ENCODE measurements at regions not wholly inside any gene's neighbourhood (a gene's known extent, or its start where the extent isn't known, plus 50 kb on each side); places are given as distances from the start of the nearest gene placed in this dataset.

DNA sequence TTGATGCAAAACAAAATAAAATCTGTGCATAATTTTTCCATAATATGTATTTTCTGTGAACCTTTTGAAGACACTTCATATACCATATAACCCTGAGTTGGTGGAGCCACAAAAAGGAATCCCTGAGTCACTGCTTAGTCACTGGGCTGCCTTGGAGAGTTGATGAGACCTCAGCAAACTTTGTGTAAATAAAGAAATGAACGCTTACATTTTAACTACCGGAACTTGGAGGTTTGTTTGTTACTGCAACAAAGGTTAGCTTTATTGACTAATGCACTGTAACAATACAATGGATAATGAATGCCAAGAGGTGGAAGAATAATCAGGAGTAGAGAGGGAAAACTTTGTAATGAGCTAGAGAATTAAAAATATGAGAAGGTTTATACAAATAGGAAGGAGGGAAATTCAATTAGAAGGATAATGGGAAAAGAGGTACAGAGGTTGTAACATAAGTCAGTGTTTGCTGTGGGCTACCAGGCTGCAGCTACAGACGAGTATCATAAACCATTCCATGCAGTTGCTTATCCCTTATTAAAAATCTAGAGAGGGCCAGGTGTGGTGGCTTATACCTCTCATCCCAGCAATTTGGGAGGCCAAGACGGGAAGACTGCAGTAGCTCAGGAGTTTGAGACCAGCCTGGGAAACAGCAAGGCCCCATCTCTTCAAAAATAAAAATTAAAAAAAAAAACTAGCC, 1042.1 kb downstream of the TYW1 start:
- H3K18ac ChIP-seq (ENCODE audit: low read depth, low read length), result no peak overlapping the region
- H3K79me1 ChIP-seq (ENCODE audit: low read depth in 1 of 2, low read length in 2 of 2), result no peaks in the 10 kb centered on the region
- dilution Hi-C loops (cut with HindIII; ENCODE audit: low sequenced_read_pairs, unreplicated experiment), result no loop called here
- H3K4ac ChIP-seq (ENCODE audit: low read depth, low read length), result no peak overlapping the region
- no peak overlapping the region for H3K4me2 ChIP-seq (ENCODE audit: low read depth, low read length)
- BruUV-seq (replicated peaks), result no TSS peak
- H2AK9ac ChIP-seq (replicated peaks; ENCODE audit: low read depth, low read length, poor library complexity), result no peak overlapping the region
- no CpG with 5 or more reads among the region's 4 CpGs for WGBS, 2 experiments (ENCODE audit: extremely low coverage in 2 of 2, insufficient read length in 1 of 2)
- H2BK5ac ChIP-seq (ENCODE audit: low read depth, low read length, poor library complexity, severe bottlenecking), result no peak overlapping the region
- no peak overlapping the region for H2AK5ac ChIP-seq (ENCODE audit: low read depth, low read length)
- H3K4me1 ChIP-seq (ENCODE audit: control insufficient read depth, insufficient read depth, low read length), result no peaks in the 10 kb centered on the region
- H3K4me3 ChIP-seq (ENCODE audit: insufficient read depth, low read depth, low read length), result no peak overlapping the region
- no peak overlapping the region for H2AFZ ChIP-seq (replicated peaks; ENCODE audit: low read length, poor library complexity)
- no peak overlapping the region for H3K9ac ChIP-seq (ENCODE audit: low read depth, low read length)
- peaks cover 14% of the 10 kb centered on the region for H3K9me3 ChIP-seq (ENCODE audit: control insufficient read depth, insufficient read depth, low read length)
- no peak overlapping the region for H3K14ac ChIP-seq (replicated peaks; ENCODE audit: low read depth, low read length)
- DNase-seq, result no peak
- no peak overlapping the region for H3K23ac ChIP-seq (ENCODE audit: low read depth, low read length)
- no peaks in the 10 kb centered on the region for H3K27me3 ChIP-seq (ENCODE audit: control insufficient read depth, insufficient read depth, low read length)
- H2BK120ac ChIP-seq (ENCODE audit: low read depth, low read length), result no peak overlapping the region
- ChIA-PET CTCF (no interaction called here), POLR2A (ENCODE audit: unreplicated experiment) (no interaction called here)
- H3K9me1 ChIP-seq (ENCODE audit: insufficient read depth, low read length), result no peaks in the 10 kb centered on the region
- ATAC-seq (ENCODE audit: low read depth), result no peak
- in situ Hi-C loops (cut with MboI; ENCODE audit: low sequenced_read_pairs), result no loop called here
- H2BK20ac ChIP-seq (ENCODE audit: low read depth, low read length), result no peak overlapping the region
- H2BK15ac ChIP-seq (ENCODE audit: low read depth, low read length), result no peak overlapping the region
- H4K8ac ChIP-seq (ENCODE audit: low read depth in 2 of 2, low read length in 2 of 2), result no peak overlapping the region
- no peak for TF ChIP-seq FOS (IDR thresholded peaks at IDR 0.05; ENCODE audit: low read depth, low read length)
- H4K20me1 ChIP-seq (ENCODE audit: insufficient read depth, low read length), result no peaks in the 10 kb centered on the region
- H4K91ac ChIP-seq (ENCODE audit: insufficient read depth, low read depth, low read length), result no peak overlapping the region
- no peak overlapping the region for H3K27ac ChIP-seq (ENCODE audit: insufficient read depth, low read length)
- intact Hi-C loops (cut with micrococcal nuclease), result no loop called here
- H3K36me3 ChIP-seq (ENCODE audit: control insufficient read depth, insufficient read depth, low read length), result no peaks in the 10 kb centered on the region
- no peak overlapping the region for H4K5ac ChIP-seq (ENCODE audit: low read depth, low read length)
- H3K56ac ChIP-seq (ENCODE audit: extremely low read depth, insufficient read depth, low read length), result no peak overlapping the region

Data from IMR-90 (cell line).